NCI-H526 (cell line): ENCODE measurements at regions not wholly inside any gene's neighbourhood (a gene's known extent, or its start where the extent isn't known, plus 50 kb on each side); places are given as distances from the start of the nearest gene placed in this dataset.
A peak's percentile ranks its signal among the peaks of the same experiment; 100 is the strongest.
"Not testable (repeated sequence)": the region's sequence is repeated elsewhere in the genome, so short reads cannot be mapped to it uniquely, and the experiment has no call there.

ENCODE experiments used
- DNase-seq, 2 experiments: peaks; one replicate each; lab custom pipeline; 2025; lab: John Stamatoyannopoulos, UW

GRCh38 chr5:12759377-12759776 is 855.1 kb upstream of the CTNND2 start:
- no peak for DNase-seq

- DNase-seq = no peak
These were observed 852.8 kb upstream of the CTNND2 start for GRCh38 chr5:12757035-12757434.

DNA sequence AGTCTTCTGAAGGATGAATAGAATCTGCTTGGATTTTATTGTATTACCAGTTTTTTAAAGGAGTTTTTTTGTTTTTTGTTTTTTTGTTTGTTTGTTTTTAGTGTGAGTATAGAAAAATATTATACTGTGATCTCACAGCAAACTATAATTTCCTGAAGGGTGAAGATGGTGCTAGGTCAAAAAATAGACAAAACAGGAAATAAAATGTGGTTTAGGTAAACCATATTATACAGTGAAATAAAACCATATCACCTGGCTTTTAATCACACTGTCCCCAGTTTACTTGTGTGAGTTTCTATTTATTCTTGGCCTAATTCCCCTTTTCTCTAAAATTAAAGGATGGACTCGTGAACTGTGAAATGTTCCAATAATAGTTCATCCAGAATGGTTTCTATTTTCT is 841.3 kb upstream of the CTNND2 start:
- no peak for DNase-seq

DNA sequence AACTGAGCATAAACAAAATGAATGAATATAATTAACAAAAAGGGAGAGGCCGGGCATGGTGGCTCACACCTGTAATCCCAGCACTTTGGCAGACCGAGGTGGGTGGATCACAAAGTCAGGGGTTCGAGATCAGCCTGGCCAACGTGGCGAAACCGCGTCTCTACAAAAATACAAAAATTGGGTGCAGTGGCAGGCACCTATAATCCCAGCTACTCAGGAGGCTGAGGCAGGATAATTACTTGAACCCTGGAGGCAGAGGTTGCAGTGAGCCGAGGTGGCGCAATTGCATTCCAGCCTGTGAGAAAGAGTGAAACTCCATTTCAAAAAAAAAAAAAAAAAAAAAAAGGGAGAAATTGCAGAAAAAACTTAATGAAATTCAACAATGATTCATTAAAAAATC is 839.3 kb upstream of the CTNND2 start:
- DNase-seq = no peak

GRCh38 chr5:12730354-12730753 is 826.1 kb upstream of the CTNND2 start:
- no peak for DNase-seq

GRCh38 chr5:12716664-12717063 is 812.4 kb upstream of the CTNND2 start:
- no peak for DNase-seq

- no peak for DNase-seq
These were observed 803.3 kb upstream of the CTNND2 start for GRCh38 chr5:12707560-12707959.

DNA sequence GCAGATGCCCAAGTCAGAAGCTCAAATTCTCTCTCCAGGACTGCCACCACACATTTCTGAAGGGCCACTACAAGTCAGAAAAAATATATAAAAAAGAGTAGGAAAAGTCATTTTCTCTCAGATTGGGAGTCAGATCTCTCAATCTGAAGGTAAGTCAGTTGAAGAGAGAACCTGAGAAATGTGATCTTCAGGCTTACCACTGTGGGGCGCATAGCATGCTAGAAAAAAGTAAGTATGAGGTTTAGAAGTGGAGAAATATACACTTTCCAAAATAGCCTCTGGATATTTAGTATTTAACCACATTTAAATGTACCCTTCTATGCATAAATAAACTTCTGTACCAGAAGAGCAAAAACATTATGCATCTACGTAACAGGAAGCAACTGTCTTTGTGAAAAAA is 800.7 kb upstream of the CTNND2 start:
- no peak for DNase-seq

DNA sequence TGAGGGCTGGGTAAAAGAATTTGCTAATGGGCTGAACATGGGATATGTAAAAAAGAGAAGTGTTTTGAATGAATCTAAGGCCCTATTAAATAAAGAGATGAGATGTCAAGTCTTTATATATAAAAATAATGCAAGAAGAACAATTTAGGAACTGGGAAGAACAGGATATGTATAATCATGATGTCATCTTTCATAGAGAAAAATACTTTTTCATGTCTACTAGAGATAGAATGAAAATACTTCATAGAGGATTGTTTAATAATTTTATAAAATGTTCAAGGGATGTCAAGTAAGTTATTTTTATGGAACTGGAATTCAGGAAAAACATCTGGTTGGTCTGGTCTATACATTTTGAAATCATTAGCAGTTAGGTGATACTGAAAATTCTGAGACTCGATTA is 799.0 kb upstream of the CTNND2 start:
- no peak for DNase-seq

DNA sequence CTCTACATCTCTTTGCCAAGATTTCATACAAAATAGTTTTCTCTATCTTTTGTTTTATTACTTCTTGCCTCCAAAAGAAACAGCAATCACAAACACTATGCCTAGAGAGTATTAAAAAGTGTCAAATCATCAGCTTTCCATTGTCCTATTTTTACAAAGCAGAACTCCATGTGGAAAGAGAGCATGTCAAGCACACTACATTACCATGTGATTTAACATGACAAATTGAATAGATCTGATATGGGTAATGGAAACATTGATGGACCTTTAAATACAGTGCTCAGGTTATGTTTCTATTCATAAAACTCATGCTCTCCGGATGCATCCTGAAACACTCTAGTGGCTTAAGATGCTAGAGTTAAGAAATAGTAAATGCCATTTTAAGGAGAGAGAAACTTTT is 791.4 kb upstream of the CTNND2 start:
- no peak for DNase-seq

DNA sequence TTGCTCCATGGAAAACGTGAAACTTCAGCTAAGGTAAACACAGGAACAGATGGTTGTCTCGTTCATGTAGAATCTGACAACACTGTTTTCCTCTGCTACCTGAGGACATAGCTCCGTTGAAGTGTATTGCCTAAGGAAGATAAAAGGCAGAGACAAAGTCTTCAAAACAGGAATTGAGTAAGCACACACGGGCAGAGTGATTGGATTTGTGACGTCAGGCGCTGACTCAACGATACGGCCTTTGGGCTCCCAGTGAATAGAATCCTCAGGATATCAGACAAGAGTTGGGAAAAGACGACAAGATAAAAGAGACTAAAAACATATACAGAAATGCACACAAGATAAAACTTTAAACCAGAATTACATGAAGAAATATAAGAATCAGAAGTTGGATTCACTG is 787.1 kb upstream of the CTNND2 start:
- no peak for DNase-seq

DNA sequence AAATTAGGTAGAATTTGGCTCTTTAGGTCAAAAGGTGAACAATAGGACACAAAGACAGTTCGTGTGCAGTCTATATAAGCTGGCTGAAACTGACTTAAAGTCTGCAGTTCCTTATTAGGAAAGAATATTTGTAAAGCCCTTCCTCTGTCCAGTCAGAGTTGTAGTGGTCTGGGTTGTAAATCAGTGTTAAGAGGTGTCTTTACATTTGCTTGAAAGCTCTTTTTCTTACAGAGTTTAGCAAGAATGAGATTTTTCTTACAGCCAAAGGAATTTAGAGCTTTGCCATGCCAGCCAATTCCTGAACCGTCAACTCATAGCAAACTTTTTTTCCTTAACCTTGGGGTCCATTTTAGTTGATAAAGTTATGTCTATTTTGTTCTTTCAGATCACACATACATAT is 786.1 kb upstream of the CTNND2 start:
- no peak for DNase-seq

DNA sequence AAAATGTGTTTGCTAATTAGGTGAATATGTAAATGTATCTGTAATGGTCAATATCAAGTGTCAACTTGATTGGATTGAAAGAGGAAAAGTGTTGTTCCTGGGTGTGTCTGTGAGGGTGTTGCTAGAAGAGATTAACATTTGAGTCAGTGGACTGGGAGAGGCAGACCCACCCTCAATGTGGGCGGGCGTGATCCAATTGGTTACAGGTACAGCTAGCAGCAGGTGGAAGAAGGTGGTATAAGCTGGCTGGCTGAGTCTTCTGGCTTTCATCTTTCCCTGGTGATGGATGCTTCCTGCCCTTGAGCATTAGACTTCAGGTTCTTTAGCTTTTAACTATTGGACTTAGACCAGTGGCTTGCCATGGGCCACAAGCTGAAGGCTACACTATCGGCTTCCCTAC is 779.0 kb upstream of the CTNND2 start:
- DNase-seq = no peak

DNA sequence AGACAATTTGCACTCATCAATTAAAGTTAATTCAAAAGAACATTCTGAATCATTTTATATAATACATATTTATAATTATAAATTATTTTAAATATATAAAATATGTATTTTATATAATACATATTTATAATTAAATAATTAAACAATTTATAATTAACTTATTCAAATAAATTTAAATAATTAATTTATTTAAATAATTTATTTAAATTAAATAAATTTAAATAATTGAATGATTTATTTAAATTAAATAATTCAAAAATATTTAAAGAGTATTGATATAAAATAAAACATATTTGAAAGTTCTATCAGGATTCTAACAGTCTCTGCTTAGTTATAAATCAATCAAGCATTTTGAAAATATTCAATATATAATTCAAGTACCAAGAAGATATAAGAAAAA is 775.5 kb upstream of the CTNND2 start:
- no peak for DNase-seq

DNA sequence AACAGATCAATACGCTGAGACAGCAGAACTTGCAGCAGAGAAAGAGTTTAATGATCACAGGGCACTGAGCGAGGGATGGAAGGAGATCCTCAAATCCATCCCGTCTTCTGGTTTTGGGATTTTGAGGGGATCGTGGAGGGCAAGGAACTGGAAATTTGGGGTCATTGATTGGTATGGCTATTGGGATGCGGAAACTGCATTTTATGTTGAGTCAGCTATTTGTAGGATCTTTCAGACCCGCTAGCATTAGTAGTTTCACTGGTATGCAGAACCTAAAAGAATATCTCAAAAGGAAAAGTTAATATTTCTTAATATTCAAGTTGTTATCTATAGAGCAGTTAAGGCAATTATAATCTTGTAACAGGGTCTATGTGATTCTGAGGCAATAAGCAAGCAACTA is 771.7 kb upstream of the CTNND2 start:
- no peak for DNase-seq

DNA sequence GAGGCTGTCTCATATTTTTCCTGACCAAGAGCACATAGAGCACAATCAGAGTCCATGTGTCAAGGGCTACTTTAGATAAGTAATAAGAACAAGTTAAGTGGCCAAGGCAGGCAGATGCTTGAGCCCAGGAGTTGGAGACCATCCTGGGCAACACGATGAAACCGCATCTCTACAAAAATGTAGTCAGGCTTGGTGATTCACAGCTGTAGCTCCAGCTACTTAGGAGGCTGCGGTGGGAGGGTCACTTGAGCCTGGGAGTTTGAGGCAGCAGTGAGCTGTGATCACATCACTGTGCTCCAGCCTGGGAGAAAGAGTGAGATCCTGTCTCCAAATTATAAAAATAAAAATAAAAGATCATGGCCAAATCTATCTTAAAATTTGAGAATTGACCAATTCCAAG is 767.9 kb upstream of the CTNND2 start:
- no peak for DNase-seq

DNA sequence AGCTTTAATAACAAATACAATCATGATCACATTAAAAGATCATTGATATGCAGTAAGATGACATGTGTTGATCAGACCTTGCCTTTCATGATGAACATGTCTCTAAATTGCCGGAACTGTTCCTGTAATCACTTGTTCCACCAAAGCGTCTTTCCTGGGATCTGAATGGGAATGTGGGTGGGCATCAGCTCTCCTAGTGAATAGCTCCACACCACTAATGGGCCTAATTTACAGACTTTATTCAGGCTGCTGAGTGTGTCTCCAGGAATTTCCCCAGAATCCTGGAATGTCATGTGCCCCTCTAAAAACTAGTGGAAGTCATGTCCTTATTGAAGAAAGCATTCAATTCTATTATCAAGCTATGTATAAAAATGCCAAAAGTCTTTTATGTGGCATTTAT is 765.1 kb upstream of the CTNND2 start:
- no peak for DNase-seq

DNA sequence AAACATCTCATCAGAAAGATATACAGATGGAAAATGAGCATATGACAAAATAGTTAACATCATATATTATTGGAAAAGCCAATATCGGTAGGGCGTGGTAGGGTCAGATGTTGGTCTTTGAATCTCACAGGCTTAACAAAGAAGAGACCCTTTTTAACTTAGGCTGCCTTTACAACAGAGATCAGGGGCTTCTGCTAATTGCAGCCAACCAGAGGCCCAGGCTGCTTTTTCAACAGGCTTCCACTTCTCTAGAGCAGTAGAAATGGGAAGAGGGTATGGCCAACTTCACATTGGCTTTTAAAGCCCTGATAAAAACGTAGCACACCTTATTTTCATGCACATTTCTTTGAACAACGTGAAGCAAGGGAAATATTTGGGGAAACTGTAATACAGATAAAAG is 764.3 kb upstream of the CTNND2 start:
- DNase-seq = no peak

DNA sequence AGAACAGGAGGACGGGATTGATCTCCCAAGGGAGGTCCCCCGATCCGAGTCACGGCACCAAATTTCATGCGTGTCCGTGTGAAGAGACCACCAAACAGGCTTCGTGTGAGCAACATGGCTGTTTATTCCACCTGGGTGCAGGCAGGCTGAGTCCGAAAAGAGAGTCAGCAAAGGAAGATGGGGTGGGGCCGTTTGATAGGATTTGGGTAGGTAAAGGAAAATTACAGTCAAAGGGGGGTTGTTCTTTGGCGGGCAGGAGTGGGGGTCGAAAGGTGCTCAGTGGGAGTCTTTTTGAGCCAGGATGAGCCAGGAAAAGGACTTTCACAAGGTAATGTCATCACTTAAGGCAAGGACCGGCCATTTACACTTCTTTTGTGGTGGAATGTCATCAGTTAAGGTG is 763.6 kb upstream of the CTNND2 start:
- DNase-seq = not testable (repeated sequence)

DNA sequence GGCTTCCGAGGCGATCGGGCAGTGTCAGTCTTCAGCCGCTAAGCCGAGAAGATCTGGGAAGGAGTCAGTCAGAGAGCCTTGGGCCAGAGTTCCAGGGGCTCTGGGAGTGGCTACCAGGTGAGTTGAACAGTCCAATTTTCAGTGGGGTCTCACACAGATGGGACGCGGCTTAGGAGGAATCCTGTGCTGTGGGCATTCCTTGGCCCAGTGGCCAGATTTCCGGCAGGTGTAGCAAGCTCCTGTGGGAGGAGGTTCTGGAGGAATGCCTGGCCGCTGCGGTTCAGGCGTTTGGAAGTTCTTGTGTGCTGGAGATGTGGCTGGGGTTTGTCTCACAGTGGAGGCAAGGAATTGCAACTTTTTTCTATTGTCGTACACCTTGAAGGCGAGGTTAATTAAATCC is 761.5 kb upstream of the CTNND2 start:
- not testable (repeated sequence) for DNase-seq

DNA sequence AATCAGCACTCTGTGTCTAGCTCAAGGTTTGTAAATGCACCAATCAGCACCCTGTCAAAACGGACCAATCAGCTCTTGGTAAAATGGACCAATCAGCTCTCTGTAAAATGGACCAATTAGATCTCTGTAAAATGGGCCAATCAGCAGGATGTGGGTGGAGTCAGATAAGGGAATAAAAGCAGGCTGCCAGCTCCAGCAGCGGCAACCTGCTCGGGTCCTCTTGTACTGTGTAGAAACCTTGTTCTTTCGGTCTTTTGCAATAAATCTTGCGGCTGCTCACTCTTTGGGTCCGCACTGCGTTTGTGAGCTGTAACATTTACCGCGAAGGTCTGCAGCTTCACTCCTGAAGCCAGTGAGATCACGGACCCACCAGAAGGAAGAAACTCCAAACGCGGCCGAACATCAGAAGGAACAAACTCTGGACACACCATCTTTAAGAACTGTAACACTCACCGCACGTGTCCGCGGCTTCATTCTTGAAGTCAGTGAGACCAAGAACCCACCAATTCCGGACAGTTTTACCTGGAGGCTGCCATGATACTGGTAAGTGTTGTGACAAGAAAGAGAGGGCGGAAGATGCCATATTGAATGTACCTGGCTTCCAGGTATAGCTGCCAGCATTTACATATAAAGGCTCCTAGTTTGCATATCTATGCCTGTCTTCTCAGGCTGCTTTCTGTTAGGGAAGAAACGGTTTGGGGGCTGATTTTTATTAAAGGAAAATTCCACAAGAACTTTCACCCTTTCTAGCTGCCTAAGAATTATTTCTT is 758.5 kb upstream of the CTNND2 start:
- DNase-seq = peak; percentile 44 to 64

DNA sequence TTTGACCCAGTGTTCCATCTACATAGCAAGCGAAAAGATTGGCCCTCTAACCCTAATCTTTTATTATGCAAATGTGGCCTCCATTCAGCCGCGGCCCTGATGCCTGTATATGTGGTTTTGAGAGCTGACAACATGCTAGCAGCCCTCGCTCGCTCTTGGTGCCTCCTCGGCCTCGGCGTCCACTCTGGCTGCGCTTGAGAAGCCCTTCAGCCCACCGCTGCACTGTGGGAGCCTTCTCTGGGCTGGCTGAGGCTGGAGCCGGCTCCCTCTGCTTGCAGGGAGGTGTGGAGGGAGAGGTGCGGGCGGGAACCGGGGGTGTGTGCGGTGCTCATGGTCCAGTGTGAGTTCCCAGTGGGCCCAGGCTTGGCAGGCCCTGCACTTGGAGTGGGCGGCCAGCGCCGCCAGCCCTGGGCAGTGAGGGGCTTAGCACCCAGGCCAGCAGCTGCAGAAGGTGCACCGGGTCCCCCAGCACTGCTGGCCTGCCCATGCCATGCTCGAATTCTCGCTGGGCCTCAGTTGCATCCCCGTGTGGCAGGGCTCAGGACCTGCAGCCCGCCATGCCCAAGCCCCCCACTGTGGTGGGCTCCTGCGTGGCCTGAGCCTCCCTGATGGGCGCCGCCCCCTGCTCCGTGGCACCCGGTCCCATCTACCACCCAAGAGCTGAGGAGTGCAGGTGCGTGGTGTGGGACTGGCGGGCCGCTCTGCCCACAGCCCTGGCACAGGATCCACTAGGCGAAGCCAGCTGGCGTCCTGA is 757.5 kb upstream of the CTNND2 start:
- DNase-seq = no peak

- DNase-seq = not testable (repeated sequence)
These were observed 756.2 kb upstream of the CTNND2 start for GRCh38 chr5:12660279-12661107.
